Endothelial cell of umbilical vein (primary cell): ENCODE measurements at regions not wholly inside any gene's neighbourhood (a gene's known extent, or its start where the extent isn't known, plus 50 kb on each side); places are given as distances from the start of the nearest gene placed in this dataset.

Experiments
- BruUV-seq: library from RNA; stranded (reverse); fragments of 400-500 nt; replicated peaks from 2 replicates; lab custom pipeline; 2021; lab: Mats Ljungman, UMichigan
- CTCF ChIA-PET: fragments of 300-600, 350-600 bp; sonication (Branson Sonifier 250); formaldehyde crosslinking; loops from one replicate; lab custom pipeline; 2021; ENCODE audit warnings: antibody characterized with exemption, inconsistent platforms; lab: Charles Lee
- POLR2A ChIA-PET: fragments of 300-600, 350-600 bp; sonication (Branson Sonifier 250); formaldehyde crosslinking; loops from one replicate; lab custom pipeline; 2021; ENCODE audit warnings: antibody characterized with exemption, inconsistent platforms; lab: Charles Lee
- DNase-seq: peaks from one replicate; pipeline ENCODE4 v3.0.0-alpha.2; 2011; ENCODE audit warnings: low read depth, low spot score
- FAIRE-seq: peaks from 2 replicates; lab custom pipeline; 2011; peaks lifted over from hg19 to GRCh38; lab: Jason Lieb, UNC
- H2AFZ ChIP-seq: 2 replicates; pipeline ENCODE4 v1.6.0; 2012; ENCODE audit warnings: low read depth, low read length, control low read depth, inconsistent platforms
- H3K27ac ChIP-seq: 2 replicates; pipeline ENCODE4 v1.5.1; 2011; ENCODE audit warnings: low read depth, mild to moderate bottlenecking, control low read depth, low read length, moderate library complexity; ENCODE audit not compliant: insufficient read depth
- H3K27me3 ChIP-seq, 2 experiments: 2 replicates each; pipeline versions ENCODE4 v1.6.0 to v1.6.1; 2011; ENCODE audit warnings: low read length in 2 of 2, mixed read lengths in 1 of 2; ENCODE audit not compliant: control insufficient read depth in 2 of 2, insufficient read depth in 2 of 2
- H3K36me3 ChIP-seq, 2 experiments: 2 replicates in 1 of 2; 3 replicates in 1 of 2; pipeline ENCODE4 v1.5.1; 2011; ENCODE audit warnings: low read length in 2 of 2, mild to moderate bottlenecking in 1 of 2, moderate library complexity in 1 of 2; ENCODE audit not compliant: control insufficient read depth in 2 of 2, insufficient read depth in 2 of 2; ENCODE audit errors: extremely low read depth in 1 of 2
- H3K4me1 ChIP-seq: 3 replicates; pipeline ENCODE4 v1.5.1; 2011; ENCODE audit warnings: mild to moderate bottlenecking, low read length; ENCODE audit not compliant: control insufficient read depth, insufficient read depth; ENCODE audit errors: extremely low read depth
- H3K4me2 ChIP-seq: 2 replicates; pipeline ENCODE4 v1.6.1; 2011; ENCODE audit warnings: low read length, control low read depth, mixed read lengths; ENCODE audit not compliant: insufficient read depth
- H3K4me3 ChIP-seq, 3 experiments: fragments of 200-600 bp in 1 of 3; sonication (generic), shearing (Covaris generic) in 1 of 3; replicated peaks in 1 of 3; 2 replicates each; pipeline ENCODE4 v1.5.1; 2011 to 2016; ENCODE audit warnings: control low read depth in 3 of 3, low read length in 3 of 3, mild to moderate bottlenecking in 2 of 3, inconsistent platforms in 1 of 3, low read depth in 1 of 3, moderate library complexity in 1 of 3; ENCODE audit not compliant: insufficient read depth in 1 of 3
- H3K79me2 ChIP-seq: 2 replicates; pipeline ENCODE4 v1.6.0; 2012; ENCODE audit warnings: low read length, inconsistent platforms; ENCODE audit not compliant: control insufficient read depth, insufficient read depth
- H3K9ac ChIP-seq: replicated peaks from 2 replicates; pipeline ENCODE3; 2011; ENCODE audit warnings: low read length, control low read depth; ENCODE audit not compliant: insufficient read depth; ENCODE audit errors: extremely low read depth
- H3K9me1 ChIP-seq: replicated peaks from 3 replicates; pipeline ENCODE4 v1.6.0; 2011; ENCODE audit warnings: mild to moderate bottlenecking, low read length; ENCODE audit not compliant: control insufficient read depth, insufficient read depth; ENCODE audit errors: extremely low read depth
- H3K9me3 ChIP-seq: replicated peaks from 2 replicates; pipeline ENCODE4 v1.5.1; 2012; ENCODE audit warnings: low read length, inconsistent platforms; ENCODE audit not compliant: control insufficient read depth, insufficient read depth
- H4K20me1 ChIP-seq: replicated peaks from 2 replicates; pipeline ENCODE3; 2011; ENCODE audit warnings: mild to moderate bottlenecking, low read length; ENCODE audit not compliant: control insufficient read depth, insufficient read depth; ENCODE audit errors: extremely low read depth
- EZH2 ChIP-seq: IDR thresholded peaks from 2 replicates; pipeline ENCODE4 v1.6.1; 2012; ENCODE audit warnings: borderline replicate concordance, low read depth, mild to moderate bottlenecking, moderate library complexity, low read length, inconsistent platforms; ENCODE audit not compliant: severe bottlenecking
- FOS ChIP-seq: IDR thresholded peaks from 2 replicates; pipeline ENCODE4 v1.6.1; 2011; ENCODE audit warnings: mild to moderate bottlenecking, low read length, moderate library complexity, borderline replicate concordance; ENCODE audit not compliant: insufficient read depth
- GATA2 ChIP-seq: IDR thresholded peaks from 2 replicates; pipeline ENCODE4 v1.7.0; 2011; ENCODE audit warnings: low read depth, mild to moderate bottlenecking, moderate library complexity, mixed read lengths, low read length; ENCODE audit not compliant: insufficient read length, insufficient read depth
- JUN ChIP-seq: IDR thresholded peaks from 2 replicates; pipeline ENCODE4 v1.6.1; 2011; ENCODE audit warnings: borderline replicate concordance, low read depth; ENCODE audit not compliant: insufficient read length, insufficient read depth
- MAX ChIP-seq: IDR thresholded peaks from 2 replicates; pipeline ENCODE4 v1.6.1; 2011; ENCODE audit not compliant: insufficient read depth, insufficient read length
- MYC ChIP-seq: IDR thresholded peaks from one replicate; pipeline ENCODE4 v1.6.1; 2011; ENCODE audit warnings: mild to moderate bottlenecking, low read depth, low read length
- POLR2A ChIP-seq: IDR thresholded peaks from 2 replicates; pipeline ENCODE4 v1.6.1; 2012; ENCODE audit warnings: low read depth, mild to moderate bottlenecking, control low read depth, low read length
- POLR2AphosphoS5 ChIP-seq: IDR thresholded peaks from 2 replicates; pipeline ENCODE4 v1.6.1; 2012; ENCODE audit warnings: low read depth, mild to moderate bottlenecking, control low read depth, low read length, moderate library complexity; ENCODE audit not compliant: insufficient read depth
- dilution Hi-C: fragments of 300-500 bp; cut with MboI; formaldehyde crosslinking; loops from one replicate; pipeline ENCODE4 v1.15.0; 2019; ENCODE audit warnings: low sequenced_read_pairs; ENCODE audit not compliant: extremely low pct_ligation_motif_present
- intact Hi-C: fragments of 100-400 bp; cut with micrococcal nuclease; formaldehyde crosslinking; loops from one replicate; pipeline ENCODE4 v1.10.0; 2022
- TF ChIP-seq, protein P1 (sequence below), 2 donors: IDR thresholded peaks; 1 replicate in 1 of 2; 2 replicates in 1 of 2; pipeline ENCODE4 v1.5.1; 2011; ENCODE audit warnings: low read length in 2 of 2, mild to moderate bottlenecking in 2 of 2, moderate library complexity in 2 of 2, control low read depth in 1 of 2, inconsistent platforms in 1 of 2, low read depth in 1 of 2; ENCODE audit not compliant: insufficient read depth in 1 of 2; ENCODE audit errors: extremely low read depth in 1 of 2

DNA sequence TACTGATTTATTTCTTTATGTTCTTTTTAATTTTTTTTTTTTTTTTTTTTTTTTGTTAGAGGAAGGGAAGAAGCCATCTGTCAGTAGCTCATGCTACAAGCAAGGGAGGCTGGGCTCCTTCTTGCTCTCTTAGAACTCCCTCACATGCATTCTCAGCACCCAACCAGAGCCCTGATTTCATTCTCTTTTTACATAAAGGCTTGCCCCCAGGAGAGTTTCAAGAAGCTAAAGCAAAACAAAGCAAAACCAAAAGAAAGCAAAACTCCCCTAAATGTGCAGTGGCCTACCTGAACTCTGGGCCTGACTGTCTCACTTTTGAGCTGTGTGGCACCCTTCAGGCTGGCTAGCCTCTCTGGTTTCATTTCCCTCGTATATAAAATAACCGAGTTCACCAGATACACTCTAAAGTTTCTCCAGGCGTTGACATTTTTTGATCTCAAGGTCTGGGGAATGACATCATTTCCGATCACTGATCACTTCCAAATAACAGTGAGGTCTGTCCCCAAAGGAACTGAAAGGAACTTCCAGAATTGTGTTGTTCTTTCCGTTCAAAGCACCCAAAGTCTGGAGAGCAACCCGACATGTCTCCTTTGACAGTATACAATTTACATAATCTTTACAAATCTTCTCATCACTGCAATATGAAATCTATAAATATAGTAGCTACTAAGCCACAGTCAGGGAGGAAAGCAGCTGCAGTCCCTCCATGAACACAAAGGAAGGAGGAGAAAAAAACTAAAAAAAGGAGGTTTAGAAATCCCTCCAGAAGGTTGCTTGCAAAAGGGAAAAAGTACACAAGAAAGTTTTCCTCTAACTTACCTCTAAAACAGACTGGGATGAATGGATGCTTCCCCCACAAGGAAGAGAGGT is 145.6 kb upstream of the NCK2 start:
- Histone ChIP-seq H3K79me2 (no peaks in the 10 kb centered on the region), H4K20me1 (no peaks in the 10 kb centered on the region), H2AFZ (no peak overlapping the region), H3K4me1 (no peaks in the 10 kb centered on the region), H3K9ac (no peak overlapping the region), H3K9me3 (no peaks in the 10 kb centered on the region), H3K4me2 (no peak overlapping the region), H3K36me3 (no peaks in the 10 kb centered on the region), H3K9me1 (no peaks in the 10 kb centered on the region), H3K27me3 (no peaks in the 10 kb centered on the region), H3K4me3 (no peak overlapping the region), H3K27ac (no peak overlapping the region)
- no TSS peak for BruUV-seq
- CTCF ChIA-PET: interaction anchor here (0.6 kb wide), 2 partner anchors 44 to 165 kb away, joined by 3 read pairs; no protein-coding TSS in a partner anchor
- dilution Hi-C loops: no loop called here
- intact Hi-C loops: no loop called here
- POLR2A ChIA-PET: no interaction called here
- TF ChIP-seq MYC (no peak), JUN (no peak), POLR2A (no peak), GATA2 (no peak), FOS (no peak), MAX (no peak), POLR2AphosphoS5 (no peak), EZH2 (no peak)
- TF ChIP-seq, protein P1, sequence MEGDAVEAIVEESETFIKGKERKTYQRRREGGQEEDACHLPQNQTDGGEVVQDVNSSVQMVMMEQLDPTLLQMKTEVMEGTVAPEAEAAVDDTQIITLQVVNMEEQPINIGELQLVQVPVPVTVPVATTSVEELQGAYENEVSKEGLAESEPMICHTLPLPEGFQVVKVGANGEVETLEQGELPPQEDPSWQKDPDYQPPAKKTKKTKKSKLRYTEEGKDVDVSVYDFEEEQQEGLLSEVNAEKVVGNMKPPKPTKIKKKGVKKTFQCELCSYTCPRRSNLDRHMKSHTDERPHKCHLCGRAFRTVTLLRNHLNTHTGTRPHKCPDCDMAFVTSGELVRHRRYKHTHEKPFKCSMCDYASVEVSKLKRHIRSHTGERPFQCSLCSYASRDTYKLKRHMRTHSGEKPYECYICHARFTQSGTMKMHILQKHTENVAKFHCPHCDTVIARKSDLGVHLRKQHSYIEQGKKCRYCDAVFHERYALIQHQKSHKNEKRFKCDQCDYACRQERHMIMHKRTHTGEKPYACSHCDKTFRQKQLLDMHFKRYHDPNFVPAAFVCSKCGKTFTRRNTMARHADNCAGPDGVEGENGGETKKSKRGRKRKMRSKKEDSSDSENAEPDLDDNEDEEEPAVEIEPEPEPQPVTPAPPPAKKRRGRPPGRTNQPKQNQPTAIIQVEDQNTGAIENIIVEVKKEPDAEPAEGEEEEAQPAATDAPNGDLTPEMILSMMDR (IDR thresholded peaks at IDR 0.05; ENCODE audit: extremely low read depth in 1 of 2, insufficient read depth in 1 of 2, low read depth in 1 of 2, low read length in 2 of 2): no peak
- FAIRE-seq: no peak
- no peak for DNase-seq
